H1 (cell line): ENCODE measurements at regions not wholly inside any gene's neighbourhood (a gene's known extent, or its start where the extent isn't known, plus 50 kb on each side); places are given as distances from the start of the nearest gene placed in this dataset.

ENCODE experiments used
- JUN ChIP-seq: IDR thresholded peaks from 2 replicates; pipeline ENCODE4 v1.6.1; 2011; ENCODE audit warnings: low read depth, mild to moderate bottlenecking, improper control_type of control experiment, low read length
- RAD21 ChIP-seq, 2 experiments: IDR thresholded peaks in 1 of 2; conservative IDR thresholded peaks in 1 of 2; 2 replicates each; pipeline ENCODE4 v1.6.1; 2011; ENCODE audit warnings: low read depth in 2 of 2, low read length in 2 of 2, improper control_type of control experiment in 1 of 2, inconsistent platforms in 1 of 2, mild to moderate bottlenecking in 1 of 2, moderate library complexity in 1 of 2
- TCF12 ChIP-seq: IDR thresholded peaks from 2 replicates; pipeline ENCODE4 v1.6.1; 2011; ENCODE audit warnings: low read depth, mild to moderate bottlenecking, low read length
- TF ChIP-seq, protein P1 (sequence below): IDR thresholded peaks from 2 replicates; pipeline ENCODE4 v1.6.1; 2012; ENCODE audit warnings: inconsistent platforms

DNA sequence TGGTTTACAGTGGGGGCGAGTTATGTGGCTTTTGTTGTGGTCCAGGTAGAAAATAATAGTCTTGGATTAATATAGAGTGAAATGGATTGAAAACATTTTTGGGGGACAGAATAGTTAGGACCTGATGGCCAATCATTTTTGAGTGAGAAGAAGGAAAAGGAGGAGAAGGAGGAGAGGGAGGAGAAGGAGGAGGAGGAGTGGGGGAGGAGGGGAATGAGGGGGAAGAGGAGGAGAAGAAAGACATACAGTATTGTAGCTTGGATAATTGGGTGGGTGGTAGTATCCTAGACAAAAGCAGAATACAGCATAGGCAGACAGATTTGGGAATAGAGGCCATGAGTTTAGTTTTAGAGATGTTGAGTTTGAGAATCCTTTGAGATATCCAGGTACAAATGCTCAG lies 101.6 kb downstream of the GATA6 start (continued):
- TF ChIP-seq, protein P1, sequence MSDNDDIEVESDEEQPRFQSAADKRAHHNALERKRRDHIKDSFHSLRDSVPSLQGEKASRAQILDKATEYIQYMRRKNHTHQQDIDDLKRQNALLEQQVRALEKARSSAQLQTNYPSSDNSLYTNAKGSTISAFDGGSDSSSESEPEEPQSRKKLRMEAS = no peak
- no peak for TF ChIP-seq JUN
- TF ChIP-seq TCF12 = no peak
- no peak for TF ChIP-seq RAD21 (IDR thresholded peaks at IDR 0.05 in 1 of 2, conservative IDR thresholded peaks at IDR 0.05 in 1 of 2; ENCODE audit: low read depth in 2 of 2, low read length in 2 of 2)
